ENCODE measurements at regions not wholly inside any gene's neighbourhood (a gene's known extent, or its start where the extent isn't known, plus 50 kb on each side); places are given as distances from the start of the nearest gene placed in this dataset.
"Not testable (repeated sequence)": the region's sequence is repeated elsewhere in the genome, so short reads cannot be mapped to it uniquely, and the experiment has no call there.

DNA sequence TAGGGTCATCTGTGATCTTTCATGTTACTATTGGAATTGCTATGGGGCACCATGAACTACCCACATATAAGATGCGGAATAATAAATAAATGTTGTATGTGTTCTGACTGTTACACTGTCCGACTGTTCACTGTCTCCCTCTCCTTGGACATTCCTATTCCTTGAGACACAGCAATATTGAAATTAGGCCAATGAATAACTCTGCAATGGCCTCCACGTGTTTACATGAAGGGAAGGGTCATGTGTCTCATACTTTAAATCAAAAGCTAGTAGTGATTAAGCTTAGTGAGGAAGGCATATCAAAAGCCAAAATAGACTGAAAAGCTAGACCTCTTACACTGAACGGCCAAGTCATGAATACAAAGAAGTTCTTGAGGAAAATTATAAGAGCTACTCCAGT lies 751.3 kb downstream of the SOCS6 start:
- no peak overlapping the region for H3K27ac Mint-ChIP-seq (ENCODE audit: unreplicated experiment)
- peaks cover 13% of the 10 kb centered on the region for H3K9me3 Mint-ChIP-seq (ENCODE audit: unreplicated experiment)
- TF ChIP-seq, protein P1, sequence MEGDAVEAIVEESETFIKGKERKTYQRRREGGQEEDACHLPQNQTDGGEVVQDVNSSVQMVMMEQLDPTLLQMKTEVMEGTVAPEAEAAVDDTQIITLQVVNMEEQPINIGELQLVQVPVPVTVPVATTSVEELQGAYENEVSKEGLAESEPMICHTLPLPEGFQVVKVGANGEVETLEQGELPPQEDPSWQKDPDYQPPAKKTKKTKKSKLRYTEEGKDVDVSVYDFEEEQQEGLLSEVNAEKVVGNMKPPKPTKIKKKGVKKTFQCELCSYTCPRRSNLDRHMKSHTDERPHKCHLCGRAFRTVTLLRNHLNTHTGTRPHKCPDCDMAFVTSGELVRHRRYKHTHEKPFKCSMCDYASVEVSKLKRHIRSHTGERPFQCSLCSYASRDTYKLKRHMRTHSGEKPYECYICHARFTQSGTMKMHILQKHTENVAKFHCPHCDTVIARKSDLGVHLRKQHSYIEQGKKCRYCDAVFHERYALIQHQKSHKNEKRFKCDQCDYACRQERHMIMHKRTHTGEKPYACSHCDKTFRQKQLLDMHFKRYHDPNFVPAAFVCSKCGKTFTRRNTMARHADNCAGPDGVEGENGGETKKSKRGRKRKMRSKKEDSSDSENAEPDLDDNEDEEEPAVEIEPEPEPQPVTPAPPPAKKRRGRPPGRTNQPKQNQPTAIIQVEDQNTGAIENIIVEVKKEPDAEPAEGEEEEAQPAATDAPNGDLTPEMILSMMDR (IDR thresholded peaks at IDR 0.05; ENCODE audit: unreplicated experiment): no peak
- H3K27me3 Mint-ChIP-seq (ENCODE audit: unreplicated experiment): no peaks in the 10 kb centered on the region
- peaks cover 3% of the 10 kb centered on the region for H3K36me3 Mint-ChIP-seq (ENCODE audit: low read depth, unreplicated experiment)
- no peak for DNase-seq (ENCODE audit: low spot score)
- H3K4me3 Mint-ChIP-seq (ENCODE audit: unreplicated experiment): no peak overlapping the region
- no peaks in the 10 kb centered on the region for H3K4me1 Mint-ChIP-seq (ENCODE audit: unreplicated experiment)

DNA sequence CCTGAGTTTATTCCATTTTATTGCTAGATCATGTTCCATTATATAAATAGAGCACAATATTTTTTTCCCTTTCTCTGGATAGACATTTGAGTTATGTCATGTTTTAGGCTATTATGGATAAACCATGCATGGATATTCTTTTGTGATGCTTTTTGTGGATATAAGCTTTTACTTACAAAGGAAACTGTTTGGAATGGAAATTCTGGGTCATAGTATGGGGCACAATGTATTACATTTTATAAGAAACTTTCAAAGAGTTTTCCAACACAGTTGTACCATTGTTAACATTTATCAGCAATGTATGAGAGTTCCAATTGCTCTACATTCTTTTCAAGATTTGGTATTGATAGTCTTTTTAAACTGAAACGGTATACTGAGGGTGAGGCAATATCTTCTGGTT lies 749.4 kb downstream of the SOCS6 start:
- Mint-ChIP-seq H3K9me3 (ENCODE audit: unreplicated experiment) (peaks cover 17% of the 10 kb centered on the region), H3K4me1 (ENCODE audit: unreplicated experiment) (no peaks in the 10 kb centered on the region), H3K36me3 (ENCODE audit: low read depth, unreplicated experiment) (peaks cover 3% of the 10 kb centered on the region), H3K27ac (ENCODE audit: unreplicated experiment) (no peak overlapping the region), H3K4me3 (ENCODE audit: unreplicated experiment) (no peak overlapping the region), H3K27me3 (ENCODE audit: unreplicated experiment) (no peaks in the 10 kb centered on the region)
- TF ChIP-seq, protein P1 (IDR thresholded peaks at IDR 0.05; ENCODE audit: unreplicated experiment): no peak
- no peak for DNase-seq (ENCODE audit: low spot score)

DNA sequence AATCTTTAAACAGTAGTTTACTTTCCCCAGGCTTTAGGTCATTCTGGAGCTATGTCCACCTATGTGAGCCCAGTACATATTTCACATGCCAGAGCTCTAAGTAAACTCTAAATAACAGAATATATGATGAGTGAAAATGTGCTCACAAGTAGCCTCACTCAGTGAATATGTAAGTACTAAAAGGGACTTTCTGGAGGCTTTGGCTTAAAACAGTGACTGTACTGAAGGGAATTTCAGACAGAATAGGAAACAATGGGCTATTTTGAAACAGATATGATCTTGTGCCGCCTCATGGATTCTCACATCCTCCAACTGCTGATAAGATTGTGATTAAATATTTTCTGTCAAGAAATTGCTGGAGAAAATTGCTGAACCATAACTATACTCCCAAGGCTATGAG lies 747.9 kb downstream of the SOCS6 start:
- peaks cover 5% of the 10 kb centered on the region for H3K27me3 Mint-ChIP-seq (ENCODE audit: unreplicated experiment)
- H3K4me1 Mint-ChIP-seq (ENCODE audit: unreplicated experiment): no peaks in the 10 kb centered on the region
- H3K27ac Mint-ChIP-seq (ENCODE audit: unreplicated experiment): no peak overlapping the region
- H3K4me3 Mint-ChIP-seq (ENCODE audit: unreplicated experiment): no peak overlapping the region
- TF ChIP-seq, protein P1 (IDR thresholded peaks at IDR 0.05; ENCODE audit: unreplicated experiment): no peak
- DNase-seq (ENCODE audit: low spot score): no peak
- H3K36me3 Mint-ChIP-seq (ENCODE audit: low read depth, unreplicated experiment): peaks cover 3% of the 10 kb centered on the region
- H3K9me3 Mint-ChIP-seq (ENCODE audit: unreplicated experiment): peaks cover 22% of the 10 kb centered on the region

DNA sequence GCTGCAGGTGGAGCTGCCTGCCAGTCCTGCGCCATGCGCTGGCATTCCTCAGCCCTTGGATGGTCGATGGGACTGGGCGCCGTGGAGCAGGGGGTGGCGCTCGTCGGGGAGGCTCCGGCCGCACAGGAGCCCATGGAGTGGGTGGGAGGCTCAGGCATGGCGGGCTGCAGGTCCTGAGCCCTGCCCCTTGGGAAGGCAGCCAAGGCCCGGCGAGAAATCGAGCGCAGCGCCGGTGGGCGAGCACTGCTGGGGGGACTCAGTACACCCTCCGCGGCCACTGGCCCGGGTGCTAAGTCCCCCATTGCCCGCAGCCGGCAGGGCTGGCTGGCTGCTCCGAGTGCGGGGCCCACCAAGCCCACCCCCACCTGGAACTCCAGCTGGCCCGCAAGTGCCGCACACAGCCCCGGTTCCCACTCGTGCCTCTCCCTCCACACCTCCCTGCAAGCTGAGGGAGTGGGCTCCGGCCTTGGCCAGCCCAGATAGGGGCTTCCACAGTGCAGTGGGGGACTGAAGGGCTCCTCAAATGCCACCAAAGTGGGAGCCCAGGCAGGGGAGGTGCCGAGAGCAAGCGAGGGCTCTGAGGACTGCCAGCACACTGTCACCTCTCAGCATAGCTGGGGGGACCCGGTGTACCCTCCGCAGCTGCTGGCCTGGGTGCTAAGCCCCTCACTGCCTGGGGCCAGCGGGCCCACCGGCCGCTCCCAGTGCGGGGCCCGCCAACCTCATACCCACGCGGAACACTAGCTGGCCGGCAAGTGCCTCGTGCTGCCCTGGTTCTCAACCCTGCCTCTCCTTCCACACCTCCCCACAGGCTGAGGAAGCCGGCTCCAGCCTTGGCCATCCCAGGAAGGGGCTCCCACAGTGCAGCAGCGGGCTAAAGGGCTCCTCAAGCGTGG lies 742.7 kb downstream of the SOCS6 start:
- not testable (repeated sequence) for H3K36me3 Mint-ChIP-seq (ENCODE audit: low read depth, unreplicated experiment); H3K4me1 Mint-ChIP-seq (ENCODE audit: unreplicated experiment); H3K27ac Mint-ChIP-seq (ENCODE audit: unreplicated experiment); DNase-seq (ENCODE audit: low spot score); H3K4me3 Mint-ChIP-seq (ENCODE audit: unreplicated experiment); H3K27me3 Mint-ChIP-seq (ENCODE audit: unreplicated experiment)
- H3K9me3 Mint-ChIP-seq (ENCODE audit: unreplicated experiment): peaks cover 35% of the 10 kb centered on the region

DNA sequence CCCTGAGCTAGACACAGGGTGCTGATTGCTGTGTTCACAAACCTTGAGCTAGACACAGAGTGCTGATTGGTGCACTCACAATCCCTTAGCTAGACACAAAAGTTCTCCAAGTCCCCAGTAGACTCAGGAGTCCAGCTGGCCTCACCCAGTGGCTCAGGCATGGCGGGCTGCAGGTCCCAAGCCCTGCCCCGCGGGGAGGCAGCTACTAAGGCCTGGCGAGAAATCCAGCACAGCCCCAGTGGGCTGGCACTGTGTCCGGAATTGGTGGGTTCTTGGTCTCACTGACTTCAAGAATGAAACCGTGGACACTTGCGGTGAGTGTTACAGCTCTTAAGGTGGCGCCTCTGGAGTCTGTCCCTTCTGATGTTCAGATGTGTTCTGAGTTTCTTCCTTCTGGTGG lies 741.2 kb downstream of the SOCS6 start:
- H3K4me1 Mint-ChIP-seq (ENCODE audit: unreplicated experiment); H3K4me3 Mint-ChIP-seq (ENCODE audit: unreplicated experiment); H3K27ac Mint-ChIP-seq (ENCODE audit: unreplicated experiment); H3K27me3 Mint-ChIP-seq (ENCODE audit: unreplicated experiment); DNase-seq (ENCODE audit: low spot score); H3K36me3 Mint-ChIP-seq (ENCODE audit: low read depth, unreplicated experiment): not testable (repeated sequence)
- peaks cover 33% of the 10 kb centered on the region for H3K9me3 Mint-ChIP-seq (ENCODE audit: unreplicated experiment)

DNA sequence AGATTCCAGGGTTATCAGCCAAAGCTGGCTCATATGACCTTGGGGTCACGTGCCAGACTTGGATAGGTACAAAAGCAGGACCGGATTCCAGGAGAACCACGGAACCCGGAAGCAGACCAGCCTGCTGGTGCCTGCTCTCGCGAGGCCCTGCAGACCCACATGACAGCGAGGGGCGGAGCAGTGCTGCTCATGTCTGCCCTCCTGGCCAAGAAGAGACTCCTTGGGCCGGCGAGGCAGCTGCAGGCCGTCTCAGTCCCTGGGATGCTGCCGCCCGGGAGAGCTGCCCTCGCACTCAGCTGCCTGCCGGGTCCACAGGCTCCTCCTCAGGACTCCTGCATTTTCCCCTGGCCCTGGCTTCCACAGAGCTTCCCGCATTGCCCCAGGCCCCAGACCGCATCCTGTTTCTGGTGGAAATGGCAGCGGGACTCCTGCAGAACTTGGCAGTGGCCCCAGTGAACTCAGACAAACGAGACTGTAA lies 739.5 kb downstream of the SOCS6 start:
- peaks cover 29% of the 10 kb centered on the region for H3K9me3 Mint-ChIP-seq (ENCODE audit: unreplicated experiment)
- H3K27me3 Mint-ChIP-seq (ENCODE audit: unreplicated experiment): peaks cover 7% of the 10 kb centered on the region
- no peak for DNase-seq (ENCODE audit: low spot score)
- H3K4me1 Mint-ChIP-seq (ENCODE audit: unreplicated experiment): no peaks in the 10 kb centered on the region
- TF ChIP-seq, protein P1 (IDR thresholded peaks at IDR 0.05; ENCODE audit: unreplicated experiment): no peak
- H3K4me3 Mint-ChIP-seq (ENCODE audit: unreplicated experiment): no peak overlapping the region
- no peak overlapping the region for H3K27ac Mint-ChIP-seq (ENCODE audit: unreplicated experiment)
- peaks cover 6% of the 10 kb centered on the region for H3K36me3 Mint-ChIP-seq (ENCODE audit: low read depth, unreplicated experiment)

Measured in endothelial cell (in vitro differentiated cells).